B cell (primary cell): ENCODE measurements at regions not wholly inside any gene's neighbourhood (a gene's known extent, or its start where the extent isn't known, plus 50 kb on each side); places are given as distances from the start of the nearest gene placed in this dataset.

Experiments
- ATAC-seq: fragments of 200-7000 bp; cut with Tn5 transposase; one replicate; pipeline ENCODE4 v1.10.0; 2021; ENCODE audit warnings: low read depth, mild to moderate bottlenecking, moderate number of reproducible peaks, moderate library complexity
- CTCF ChIA-PET: fragments of 350-600 bp; sonication (Branson Sonifier 250); formaldehyde crosslinking; loops from one replicate; lab custom pipeline; 2021; ENCODE audit warnings: antibody characterized with exemption, inconsistent platforms; lab: Charles Lee
- POLR2A ChIA-PET: fragments of 350-600 bp; sonication (Branson Sonifier 250); formaldehyde crosslinking; loops from one replicate; lab custom pipeline; 2021; ENCODE audit warnings: antibody characterized with exemption; lab: Charles Lee
- DNase-seq: peaks from one replicate; pipeline ENCODE4 v3.0.0; 2013
- H2AFZ ChIP-seq: 2 replicates; pipeline ENCODE4 v1.6.1; 2012; ENCODE audit warnings: mild to moderate bottlenecking, low read depth, low read length; ENCODE audit not compliant: insufficient read depth, poor library complexity, severe bottlenecking
- H3K27ac ChIP-seq, 2 donors: 1 replicate in 1 of 2; 2 replicates in 1 of 2; pipeline ENCODE4 v1.5.1; 2012 to 2013; ENCODE audit warnings: low read length in 2 of 2, mild to moderate bottlenecking in 2 of 2, moderate library complexity in 1 of 2
- H3K27me3 ChIP-seq, 4 experiments: fragments of 200-600 bp in 1 of 4; sonication (generic) in 1 of 4; replicated peaks in 1 of 4; 1 replicate in 2 of 4; 2 replicates in 2 of 4; pipeline versions ENCODE4 v1.6.1 to v1.7.0; 2013 to 2016; ENCODE audit warnings: low read length in 3 of 4, mild to moderate bottlenecking in 2 of 4, mixed read lengths in 1 of 4, moderate library complexity in 1 of 4; ENCODE audit not compliant: insufficient read depth in 4 of 4, control insufficient read depth in 3 of 4; ENCODE audit errors: control extremely low read depth in 1 of 4
- H3K36me3 ChIP-seq, 2 experiments: replicated peaks in 1 of 2; 1 replicate in 1 of 2; 2 replicates in 1 of 2; pipeline versions ENCODE4 v1.6.1 to v1.7.1; 2013; ENCODE audit warnings: low read length in 1 of 2; ENCODE audit not compliant: insufficient read depth in 2 of 2, control insufficient read depth in 1 of 2; ENCODE audit errors: control extremely low read depth in 1 of 2, extremely low read depth in 1 of 2
- H3K4me1 ChIP-seq, 2 donors: fragments of 200-600 bp in 1 of 2; sonication (generic) in 1 of 2; 1 replicate in 1 of 2; 2 replicates in 1 of 2; pipeline versions ENCODE4 v1.5.1 to v1.6.1; 2013 to 2017; ENCODE audit warnings: low read length in 2 of 2; ENCODE audit not compliant: control insufficient read depth in 2 of 2, insufficient read depth in 2 of 2
- H3K4me2 ChIP-seq: replicated peaks from 2 replicates; pipeline ENCODE3; 2012; ENCODE audit warnings: mild to moderate bottlenecking, low read depth, low read length; ENCODE audit not compliant: poor library complexity, severe bottlenecking
- H3K4me3 ChIP-seq, 5 experiments: fragments of 200-600 bp in 1 of 5; sonication (generic) in 1 of 5; 1 replicate in 3 of 5; 2 replicates in 2 of 5; pipeline versions ENCODE4 v1.5.1 to v1.7.0; 2011 to 2016; ENCODE audit warnings: low read length in 4 of 5, mild to moderate bottlenecking in 4 of 5, low read depth in 2 of 5, control low read depth in 1 of 5, moderate library complexity in 1 of 5; ENCODE audit not compliant: insufficient read depth in 1 of 5; ENCODE audit errors: control extremely low read depth in 1 of 5, extremely low read depth in 1 of 5
- H3K79me2 ChIP-seq: fragments of 200-600 bp; sonication (generic); one replicate; pipeline ENCODE4 v1.6.0; 2016; ENCODE audit warnings: low read length; ENCODE audit not compliant: control insufficient read depth, insufficient read depth
- H3K9ac ChIP-seq: fragments of 200-600 bp; sonication (generic); 2 replicates; pipeline ENCODE4 v1.6.1; 2017; ENCODE audit warnings: mild to moderate bottlenecking, low read length, moderate library complexity
- H3K9me3 ChIP-seq, 3 donors: one replicate each; pipeline versions ENCODE4 v1.6.1 to v1.7.1; 2013; ENCODE audit warnings: low read length in 2 of 3; ENCODE audit not compliant: control insufficient read depth in 2 of 3, insufficient read depth in 1 of 3; ENCODE audit errors: control extremely low read depth in 1 of 3
- H4K20me1 ChIP-seq: 2 replicates; pipeline ENCODE4 v1.6.0; 2012; ENCODE audit warnings: mild to moderate bottlenecking, low read length; ENCODE audit not compliant: insufficient read depth, control insufficient read depth, poor library complexity, severe bottlenecking
- H3K27ac Mint-ChIP-seq: one replicate; pipeline ENCODE4 v1.8.0; 2021; ENCODE audit warnings: mixed read lengths
- H3K27me3 Mint-ChIP-seq: one replicate; pipeline ENCODE4 v1.8.0; 2021; ENCODE audit warnings: mixed read lengths
- H3K4me1 Mint-ChIP-seq: one replicate; pipeline ENCODE4 v1.8.0; 2021; ENCODE audit warnings: mixed read lengths
- H3K4me3 Mint-ChIP-seq: one replicate; pipeline ENCODE4 v1.8.0; 2021; ENCODE audit warnings: mixed read lengths
- H3K9me3 Mint-ChIP-seq: one replicate; pipeline ENCODE4 v1.8.0; 2022; ENCODE audit warnings: mixed read lengths; ENCODE audit not compliant: insufficient read depth
- EZH2 ChIP-seq: IDR thresholded peaks from 2 replicates; pipeline ENCODE4 v1.6.1; 2012; ENCODE audit warnings: borderline replicate concordance, low read depth, mild to moderate bottlenecking, moderate library complexity, low read length; ENCODE audit not compliant: insufficient read depth, poor library complexity, severe bottlenecking
- WGBS: methylation state at CpG from one replicate; pipeline ENCODE4 v1.1.5; 2013; ENCODE audit warnings: missing lambda C conversion rate; ENCODE audit not compliant: insufficient coverage; 5-methylcytosine and 5-hydroxymethylcytosine counted together
- intact Hi-C: fragments of 100-400 bp; cut with micrococcal nuclease; formaldehyde crosslinking; loops from one replicate; pipeline ENCODE4 v1.10.0; 2022
- TF ChIP-seq, protein P1 (sequence below): fragments of 200-600 bp; IDR thresholded peaks from one replicate; pipeline ENCODE4 v1.8.0; 2022; ENCODE audit warnings: antibody characterized with exemption, mild to moderate bottlenecking

GRCh38 chr2:126994340-126994777 is 95.7 kb downstream of the TEX51 start:
- Histone ChIP-seq H3K36me3 (no peaks in the 10 kb centered on the region), H3K4me2 (no peak overlapping the region), H3K4me1 (no peaks in the 10 kb centered on the region), H3K9ac (no peak overlapping the region), H3K9me3 (no peaks in the 10 kb centered on the region), H3K4me3 (no peak overlapping the region), H4K20me1 (no peaks in the 10 kb centered on the region), H3K79me2 (no peaks in the 10 kb centered on the region), H2AFZ (no peak overlapping the region), H3K27ac (no peak overlapping the region), H3K27me3 (peaks cover 0 to 16% (median 2%) of the 10 kb centered on the region in 4 experiments)
- H3K27me3 Mint-ChIP-seq, result peaks cover 36% of the 10 kb centered on the region
- H3K9me3 Mint-ChIP-seq, result no peaks in the 10 kb centered on the region
- H3K27ac Mint-ChIP-seq, result no peak overlapping the region
- POLR2A ChIA-PET, result no interaction called here
- DNase-seq, result no peak
- ATAC-seq, result no peak
- TF ChIP-seq, protein P1, sequence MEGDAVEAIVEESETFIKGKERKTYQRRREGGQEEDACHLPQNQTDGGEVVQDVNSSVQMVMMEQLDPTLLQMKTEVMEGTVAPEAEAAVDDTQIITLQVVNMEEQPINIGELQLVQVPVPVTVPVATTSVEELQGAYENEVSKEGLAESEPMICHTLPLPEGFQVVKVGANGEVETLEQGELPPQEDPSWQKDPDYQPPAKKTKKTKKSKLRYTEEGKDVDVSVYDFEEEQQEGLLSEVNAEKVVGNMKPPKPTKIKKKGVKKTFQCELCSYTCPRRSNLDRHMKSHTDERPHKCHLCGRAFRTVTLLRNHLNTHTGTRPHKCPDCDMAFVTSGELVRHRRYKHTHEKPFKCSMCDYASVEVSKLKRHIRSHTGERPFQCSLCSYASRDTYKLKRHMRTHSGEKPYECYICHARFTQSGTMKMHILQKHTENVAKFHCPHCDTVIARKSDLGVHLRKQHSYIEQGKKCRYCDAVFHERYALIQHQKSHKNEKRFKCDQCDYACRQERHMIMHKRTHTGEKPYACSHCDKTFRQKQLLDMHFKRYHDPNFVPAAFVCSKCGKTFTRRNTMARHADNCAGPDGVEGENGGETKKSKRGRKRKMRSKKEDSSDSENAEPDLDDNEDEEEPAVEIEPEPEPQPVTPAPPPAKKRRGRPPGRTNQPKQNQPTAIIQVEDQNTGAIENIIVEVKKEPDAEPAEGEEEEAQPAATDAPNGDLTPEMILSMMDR, result no peak
- TF ChIP-seq EZH2, result no peak
- H3K4me1 Mint-ChIP-seq, result no peaks in the 10 kb centered on the region
- CTCF ChIA-PET, result no interaction called here
- no peak overlapping the region for H3K4me3 Mint-ChIP-seq
- intact Hi-C loops, result no loop called here
- 71% methylated on average over 1 of the region's 2 CpGs for WGBS

GRCh38 chr2:126995621-126996377 is 97.1 kb downstream of the TEX51 start:
- no peaks in the 10 kb centered on the region for H3K9me3 ChIP-seq
- no peak overlapping the region for H3K27ac Mint-ChIP-seq
- H3K27me3 Mint-ChIP-seq, result peaks cover 23% of the 10 kb centered on the region
- TF ChIP-seq, protein P1, result no peak
- no peak for TF ChIP-seq EZH2
- H3K9me3 Mint-ChIP-seq, result no peaks in the 10 kb centered on the region
- no peak overlapping the region for H3K27ac ChIP-seq
- intact Hi-C loops, result no loop called here
- H3K36me3 ChIP-seq, result no peaks in the 10 kb centered on the region
- ATAC-seq, result no peak
- no peaks in the 10 kb centered on the region for H3K4me1 ChIP-seq
- H3K4me3 Mint-ChIP-seq, result no peak overlapping the region
- no peaks in the 10 kb centered on the region for H3K79me2 ChIP-seq
- POLR2A ChIA-PET, result no interaction called here
- H2AFZ ChIP-seq, result no peak overlapping the region
- H3K4me2 ChIP-seq, result no peak overlapping the region
- CTCF ChIA-PET, result no interaction called here
- no peaks in the 10 kb centered on the region for H4K20me1 ChIP-seq
- no peak overlapping the region for H3K4me3 ChIP-seq
- WGBS, result 0% methylated on average over 1 of the region's 5 CpGs
- no peak overlapping the region for H3K9ac ChIP-seq
- H3K27me3 ChIP-seq, result peaks cover 0 to 16% (median 2%) of the 10 kb centered on the region in 4 experiments
- DNase-seq, result no peak
- H3K4me1 Mint-ChIP-seq, result no peaks in the 10 kb centered on the region
